Bronchial epithelial cell (primary cell): ENCODE measurements at regions not wholly inside any gene's neighbourhood (a gene's known extent, or its start where the extent isn't known, plus 50 kb on each side); places are given as distances from the start of the nearest gene placed in this dataset.
A peak's percentile ranks its signal among the peaks of the same experiment; 100 is the strongest.

Experiments used
- DNase-seq: peaks from one replicate; pipeline ENCODE4 v3.0.0-alpha.2; 2010; ENCODE audit warnings: low read depth
- FAIRE-seq: peaks from 2 replicates; lab custom pipeline; 2011; peaks lifted over from hg19 to GRCh38; lab: Jason Lieb, UNC
- H3K27me3 ChIP-seq: 2 replicates; pipeline ENCODE4 v1.5.1; 2011; ENCODE audit warnings: low read length; ENCODE audit not compliant: control insufficient read depth, insufficient read depth
- H3K36me3 ChIP-seq: 2 replicates; pipeline ENCODE4 v1.5.1; 2011; ENCODE audit warnings: low read length; ENCODE audit not compliant: control insufficient read depth, insufficient read depth
- H3K4me3 ChIP-seq: 2 replicates; pipeline ENCODE4 v1.5.1; 2011; ENCODE audit warnings: mild to moderate bottlenecking, low read depth, low read length, control low read depth
- CTCF ChIP-seq: IDR thresholded peaks from 2 replicates; pipeline ENCODE4 v1.5.1; 2011; ENCODE audit warnings: mild to moderate bottlenecking, moderate library complexity, low read length, control low read depth, inconsistent platforms; ENCODE audit not compliant: insufficient read depth, severe bottlenecking

DNA sequence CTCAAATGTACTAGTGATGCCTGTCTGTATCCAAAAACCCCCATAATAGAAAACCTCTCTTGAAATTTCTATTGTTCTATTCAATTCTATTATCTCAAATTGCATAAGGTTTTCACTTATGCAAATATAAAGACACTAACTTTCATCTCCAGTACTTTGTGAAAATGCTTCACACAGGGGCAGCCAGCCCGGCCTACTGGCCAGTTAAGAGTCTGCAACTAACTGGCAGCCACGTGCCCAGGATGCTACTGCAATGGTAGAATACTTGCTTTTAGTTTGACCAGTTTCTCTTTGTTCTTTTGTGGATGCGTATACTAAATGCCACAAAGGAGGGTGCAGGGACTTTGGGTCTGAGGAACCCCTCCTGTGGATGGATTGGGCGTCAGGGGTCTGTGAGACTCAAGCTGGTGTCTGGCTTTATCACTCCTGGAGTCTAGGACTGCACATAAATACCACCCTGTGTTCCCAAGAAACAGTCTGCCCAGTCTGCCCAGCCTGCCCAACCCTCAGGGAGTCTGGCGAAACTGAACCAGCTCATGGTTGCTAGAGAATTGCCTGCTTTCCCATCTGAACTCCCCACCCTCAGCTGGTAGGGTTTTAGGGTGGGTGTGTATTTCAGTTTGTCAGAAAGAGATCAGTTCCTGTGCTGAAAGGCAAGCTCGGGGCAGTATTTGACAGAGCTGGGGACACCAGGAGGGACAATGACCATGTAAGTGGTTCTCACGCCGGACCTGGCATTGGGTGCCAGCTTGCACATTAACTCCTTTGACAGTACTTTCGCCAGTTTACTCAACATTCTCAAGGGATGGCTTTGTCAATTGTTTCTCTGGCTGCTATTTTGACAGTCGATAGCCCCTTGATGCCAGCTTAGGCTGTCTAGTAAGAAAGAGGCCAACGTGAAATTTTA lies 558.2 kb upstream of the JAG1 start:
- TF ChIP-seq CTCF = no peak
- Histone ChIP-seq H3K4me3 (no peak overlapping the region), H3K36me3 (no peaks in the 10 kb centered on the region), H3K27me3 (no peaks in the 10 kb centered on the region)
- DNase-seq = no peak
- FAIRE-seq = no peak

DNA sequence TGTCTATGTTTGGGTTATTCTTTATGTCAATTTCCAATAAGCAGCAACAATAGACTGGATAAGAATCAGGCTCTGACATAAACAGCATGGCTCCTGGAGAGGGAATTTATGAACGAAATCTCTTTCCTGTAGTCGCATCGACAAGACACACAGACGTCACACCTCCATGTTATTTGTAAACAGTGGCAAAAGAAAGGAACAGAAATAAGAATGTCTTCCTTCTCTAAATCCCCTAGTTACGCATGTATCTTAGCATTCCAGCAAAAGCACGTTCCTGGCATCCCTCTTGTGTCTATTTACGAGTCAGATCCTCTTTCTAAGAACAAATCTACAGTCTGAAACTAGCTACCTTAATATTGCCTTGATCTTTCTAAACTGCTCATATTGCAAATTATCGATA lies 559.1 kb upstream of the JAG1 start:
- DNase-seq = no peak
- Histone ChIP-seq H3K36me3 (no peaks in the 10 kb centered on the region), H3K4me3 (no peak overlapping the region), H3K27me3 (no peaks in the 10 kb centered on the region)
- FAIRE-seq = no peak
- no peak for TF ChIP-seq CTCF

DNA sequence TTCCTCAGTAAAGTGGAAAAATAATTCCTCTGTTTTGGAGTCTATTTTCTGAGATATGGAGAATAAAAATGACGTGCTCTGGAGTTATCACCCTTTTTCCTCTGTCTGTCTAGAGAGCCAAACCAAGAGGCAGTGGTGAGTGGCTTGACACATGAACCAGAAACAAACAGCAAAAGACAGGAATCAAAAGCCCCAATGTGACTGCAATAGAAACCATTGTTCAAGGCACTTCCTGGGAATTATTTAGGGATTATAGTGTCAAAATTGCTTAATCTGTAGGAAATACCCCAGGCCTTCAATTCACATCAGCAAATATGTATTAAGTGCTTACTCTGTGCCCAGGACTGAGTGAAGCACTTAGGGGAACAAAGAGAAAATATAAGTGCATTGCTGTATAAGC lies 560.4 kb upstream of the JAG1 start:
- no peak overlapping the region for H3K4me3 ChIP-seq
- TF ChIP-seq CTCF = no peak
- DNase-seq (no peak), FAIRE-seq (no peak)
- no peaks in the 10 kb centered on the region for H3K36me3 ChIP-seq
- H3K27me3 ChIP-seq = no peaks in the 10 kb centered on the region

DNA sequence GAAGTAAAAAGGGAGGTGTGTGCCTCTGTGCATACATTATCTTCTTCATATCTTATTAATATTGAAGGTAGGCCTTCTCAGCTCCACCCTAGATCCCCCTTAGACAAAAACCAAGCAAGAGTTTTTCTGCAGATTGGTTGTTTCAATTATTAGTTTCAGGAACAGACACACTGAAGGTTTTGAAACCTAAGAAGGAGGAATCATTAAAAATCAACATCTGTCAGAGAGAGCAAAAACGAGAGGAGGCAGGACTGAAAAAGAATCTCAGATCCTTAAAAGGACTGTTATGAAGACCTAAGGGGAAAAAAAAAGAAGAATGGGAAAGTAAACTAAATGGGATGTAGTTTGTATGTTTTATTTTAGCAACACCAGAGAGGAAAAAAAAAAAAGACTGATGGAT lies 560.8 kb upstream of the JAG1 start:
- no peak for TF ChIP-seq CTCF
- H3K4me3 ChIP-seq = no peak overlapping the region
- no peaks in the 10 kb centered on the region for H3K27me3 ChIP-seq
- FAIRE-seq = no peak
- H3K36me3 ChIP-seq = no peaks in the 10 kb centered on the region
- no peak for DNase-seq

GRCh38 chr20:11235058-11235457 lies 561.3 kb upstream of the JAG1 start:
- Histone ChIP-seq H3K36me3 (no peaks in the 10 kb centered on the region), H3K4me3 (no peak overlapping the region), H3K27me3 (no peaks in the 10 kb centered on the region)
- no peak for TF ChIP-seq CTCF
- FAIRE-seq (no peak), DNase-seq (peak; percentile 42)
